ENCODE measurements at regions not wholly inside any gene's neighbourhood (a gene's known extent, or its start where the extent isn't known, plus 50 kb on each side); places are given as distances from the start of the nearest gene placed in this dataset.

DNA sequence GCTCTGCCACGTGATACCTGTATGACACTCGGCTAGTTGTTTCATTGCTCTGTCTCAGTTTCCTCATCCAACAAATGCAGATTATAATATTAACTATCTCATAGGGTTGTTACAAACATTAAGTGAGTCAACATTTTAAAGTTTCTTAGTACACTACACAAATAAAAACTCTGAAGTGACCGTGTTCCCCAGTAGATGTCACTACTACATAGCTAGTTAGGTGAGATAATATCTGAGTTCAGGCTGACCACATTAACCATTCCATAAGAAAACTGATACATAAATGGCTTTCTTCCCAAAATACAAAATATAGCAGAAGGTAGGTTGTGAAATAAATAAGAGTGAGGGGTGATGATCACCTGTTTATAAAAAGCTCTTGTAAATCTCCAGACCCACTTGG, 214.1 kb downstream of the NUF2 start:
- Histone ChIP-seq H4K91ac (ENCODE audit: insufficient read length, low read depth, low read length) (no peak overlapping the region), H3K9me3 (ENCODE audit: control insufficient read depth, low read depth, low read length) (no peaks in the 10 kb centered on the region), H3K27ac (ENCODE audit: insufficient read length, low read depth, low read length) (no peak overlapping the region), H3T11ph (ENCODE audit: low read length) (no peak overlapping the region), H3K9ac (ENCODE audit: extremely low read depth, insufficient read length, low read length) (no peak overlapping the region), H2BK120ac (ENCODE audit: low read depth, low read length, poor library complexity, severe bottlenecking) (no peak overlapping the region), H3K18ac (ENCODE audit: insufficient read length, low read depth, low read length) (no peak overlapping the region), H2AK5ac (ENCODE audit: insufficient read length, low read length) (no peak overlapping the region), H4K5ac (ENCODE audit: insufficient read length, low read depth, low read length) (no peak overlapping the region), H3K14ac (ENCODE audit: insufficient read depth, low read length) (no peak overlapping the region), H3K56ac (ENCODE audit: insufficient read length, low read depth, low read length) (no peak overlapping the region), H4K20me1 (ENCODE audit: control insufficient read depth, insufficient read depth, insufficient read length) (no peaks in the 10 kb centered on the region), H2BK5ac (ENCODE audit: insufficient read length, low read length) (no peak overlapping the region), H3K23ac (ENCODE audit: insufficient read length, low read depth, low read length) (no peak overlapping the region), H3K4ac (ENCODE audit: low read depth, low read length) (no peak overlapping the region), H3K79me1 (ENCODE audit: insufficient read depth, low read depth, low read length, poor library complexity, severe bottlenecking) (no peaks in the 10 kb centered on the region), H3K27me3 (ENCODE audit: insufficient read depth, low read length) (no peaks in the 10 kb centered on the region), H3K4me1 (ENCODE audit: insufficient read depth, low read length) (peaks cover 8% of the 10 kb centered on the region; the same call in 1 of the 2 replicates), H3K79me2 (ENCODE audit: insufficient read depth, low read length) (no peaks in the 10 kb centered on the region), H2BK20ac (ENCODE audit: low read depth, low read length, poor library complexity, severe bottlenecking) (no peak overlapping the region), H2BK15ac (ENCODE audit: low read depth, low read length) (no peak overlapping the region), H3K4me2 (ENCODE audit: insufficient read depth, insufficient read length, low read length) (no peak overlapping the region), H3K23me2 (ENCODE audit: insufficient read length, low read depth, low read length, poor library complexity, severe bottlenecking) (no peaks in the 10 kb centered on the region), H2AFZ (ENCODE audit: low read length) (no peak overlapping the region), H2BK12ac (ENCODE audit: insufficient read length, low read depth, low read length) (no peak overlapping the region), H4K8ac (replicated peaks; ENCODE audit: insufficient read length, low read depth, low read length) (no peak overlapping the region)
- Mint-ChIP-seq H3K9me3 (no peaks in the 10 kb centered on the region), H3K4me1 (peaks cover 19 to 33% of the 10 kb centered on the region in 2 experiments), H3K27me3 (ENCODE audit: low read depth) (peaks cover 2% of the 10 kb centered on the region; the same call in 1 of the 2 replicates), H3K36me3 (ENCODE audit: insufficient read depth in 1 of 3, low read depth in 3 of 3) (no peaks in the 10 kb centered on the region), H3K4me3 (no peak overlapping the region), H3K27ac (no peak overlapping the region)
- DNase-seq = no peak
- TF ChIP-seq, protein P1, sequence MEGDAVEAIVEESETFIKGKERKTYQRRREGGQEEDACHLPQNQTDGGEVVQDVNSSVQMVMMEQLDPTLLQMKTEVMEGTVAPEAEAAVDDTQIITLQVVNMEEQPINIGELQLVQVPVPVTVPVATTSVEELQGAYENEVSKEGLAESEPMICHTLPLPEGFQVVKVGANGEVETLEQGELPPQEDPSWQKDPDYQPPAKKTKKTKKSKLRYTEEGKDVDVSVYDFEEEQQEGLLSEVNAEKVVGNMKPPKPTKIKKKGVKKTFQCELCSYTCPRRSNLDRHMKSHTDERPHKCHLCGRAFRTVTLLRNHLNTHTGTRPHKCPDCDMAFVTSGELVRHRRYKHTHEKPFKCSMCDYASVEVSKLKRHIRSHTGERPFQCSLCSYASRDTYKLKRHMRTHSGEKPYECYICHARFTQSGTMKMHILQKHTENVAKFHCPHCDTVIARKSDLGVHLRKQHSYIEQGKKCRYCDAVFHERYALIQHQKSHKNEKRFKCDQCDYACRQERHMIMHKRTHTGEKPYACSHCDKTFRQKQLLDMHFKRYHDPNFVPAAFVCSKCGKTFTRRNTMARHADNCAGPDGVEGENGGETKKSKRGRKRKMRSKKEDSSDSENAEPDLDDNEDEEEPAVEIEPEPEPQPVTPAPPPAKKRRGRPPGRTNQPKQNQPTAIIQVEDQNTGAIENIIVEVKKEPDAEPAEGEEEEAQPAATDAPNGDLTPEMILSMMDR (conservative IDR thresholded peaks at IDR 0.05) = peak; percentile 78
- no CpG with 5 or more reads among the region's 3 CpGs for WGBS (ENCODE audit: extremely low coverage, insufficient read length, low lambda C conversion rate)
